HG03521 (cell line): ENCODE measurements at regions not wholly inside any gene's neighbourhood (a gene's known extent, or its start where the extent isn't known, plus 50 kb on each side); places are given as distances from the start of the nearest gene placed in this dataset.
A peak's percentile ranks its signal among the peaks of the same experiment; 100 is the strongest.
"Not testable (repeated sequence)": the region's sequence is repeated elsewhere in the genome, so short reads cannot be mapped to it uniquely, and the experiment has no call there.

ENCODE experiments used
- ATAC-seq: cut with Tn5 transposase; IDR thresholded peaks from one replicate; pipeline ENCODE4 v1.9.1; 2021; ENCODE audit warnings: mild to moderate bottlenecking, moderate library complexity; ENCODE audit not compliant: unreplicated experiment

GRCh38 chr5:17398866-17399835 is 98.9 kb upstream of the TAF11L2 start:
- no peak for ATAC-seq

GRCh38 chr5:17399931-17400330 is 98.1 kb upstream of the TAF11L2 start:
- no peak for ATAC-seq

GRCh38 chr5:17400724-17401469 is 97.1 kb upstream of the TAF11L2 start:
- no peak for ATAC-seq

GRCh38 chr5:17401470-17402288 is 96.4 kb upstream of the TAF11L2 start:
- ATAC-seq: no peak

- ATAC-seq: no peak
Measured at GRCh38 chr5:17402289-17403121, 95.5 kb upstream of the TAF11L2 start.

- ATAC-seq: no peak
Measured at GRCh38 chr5:17403695-17404490, 94.1 kb upstream of the TAF11L2 start.

GRCh38 chr5:17405976-17406375 is 92.1 kb upstream of the TAF11L2 start:
- ATAC-seq: no peak

- ATAC-seq: no peak
Measured at GRCh38 chr5:17406423-17406838, 91.6 kb upstream of the TAF11L2 start.

- ATAC-seq: no peak
Measured at GRCh38 chr5:17411436-17412402, 86.3 kb upstream of the TAF11L2 start.

GRCh38 chr5:17412760-17413671 is 85.0 kb upstream of the TAF11L2 start:
- ATAC-seq: no peak

- ATAC-seq: no peak
Measured at GRCh38 chr5:17413691-17414090, 84.3 kb upstream of the TAF11L2 start.

- no peak for ATAC-seq
Measured at GRCh38 chr5:17415321-17415758, 82.7 kb upstream of the TAF11L2 start.

GRCh38 chr5:17416374-17416773 is 81.7 kb upstream of the TAF11L2 start:
- not testable (repeated sequence) for ATAC-seq

GRCh38 chr5:17424674-17425073 is 73.4 kb upstream of the TAF11L2 start:
- ATAC-seq: no peak

- ATAC-seq: no peak
Measured at GRCh38 chr5:17425385-17426070, 72.5 kb upstream of the TAF11L2 start.

GRCh38 chr5:17426104-17426749 is 71.8 kb upstream of the TAF11L2 start:
- ATAC-seq: peak; percentile 72
